RWPE2 (cell line): ENCODE measurements at regions not wholly inside any gene's neighbourhood (a gene's known extent, or its start where the extent isn't known, plus 50 kb on each side); places are given as distances from the start of the nearest gene placed in this dataset.

Source experiments
- ATAC-seq: fragments of 200-7000 bp; cut with Tn5 transposase; 3 replicates; pipeline ENCODE4 v1.9.1; 2021; ENCODE audit warnings: low read depth
- DNase-seq: peaks from one replicate; pipeline ENCODE4 v3.0.0-alpha.2; 2020; ENCODE audit warnings: low spot score
- H3K27ac ChIP-seq: fragments of 450-650 bp; 2 replicates; pipeline ENCODE4 v1.5.1; 2017; ENCODE audit warnings: mild to moderate bottlenecking; ENCODE audit not compliant: poor library complexity, severe bottlenecking
- H3K27me3 ChIP-seq: fragments of 250-450 bp; sonication (Bioruptor Pico); 2 replicates; pipeline ENCODE4 v1.5.1; 2021; ENCODE audit warnings: mild to moderate bottlenecking, moderate library complexity; ENCODE audit not compliant: insufficient read depth, poor library complexity, severe bottlenecking
- H3K36me3 ChIP-seq: fragments of 250-450 bp; sonication (Bioruptor Pico); 2 replicates; pipeline ENCODE4 v1.5.1; 2020; ENCODE audit warnings: low read depth, mild to moderate bottlenecking, moderate library complexity
- H3K4me1 ChIP-seq: fragments of 250-450 bp; sonication (Bioruptor Pico); 2 replicates; pipeline ENCODE4 v1.5.1; 2021; ENCODE audit warnings: mild to moderate bottlenecking, moderate library complexity; ENCODE audit not compliant: insufficient read depth, poor library complexity, severe bottlenecking
- H3K4me3 ChIP-seq: fragments of 250-450 bp; sonication (Bioruptor Pico); 2 replicates; pipeline ENCODE4 v1.5.1; 2021; ENCODE audit warnings: mild to moderate bottlenecking, moderate library complexity; ENCODE audit not compliant: severe bottlenecking
- H3K9me3 ChIP-seq: fragments of 250-450 bp; sonication (Bioruptor Pico); 2 replicates; pipeline ENCODE4 v1.5.1; 2021; ENCODE audit warnings: mild to moderate bottlenecking, moderate library complexity; ENCODE audit not compliant: severe bottlenecking
- TF ChIP-seq, protein P1 (sequence below): fragments of 450-650 bp; IDR thresholded peaks from one replicate; pipeline ENCODE4 v1.5.1; 2017; ENCODE audit warnings: mild to moderate bottlenecking, moderate library complexity; ENCODE audit not compliant: poor library complexity, severe bottlenecking

DNA sequence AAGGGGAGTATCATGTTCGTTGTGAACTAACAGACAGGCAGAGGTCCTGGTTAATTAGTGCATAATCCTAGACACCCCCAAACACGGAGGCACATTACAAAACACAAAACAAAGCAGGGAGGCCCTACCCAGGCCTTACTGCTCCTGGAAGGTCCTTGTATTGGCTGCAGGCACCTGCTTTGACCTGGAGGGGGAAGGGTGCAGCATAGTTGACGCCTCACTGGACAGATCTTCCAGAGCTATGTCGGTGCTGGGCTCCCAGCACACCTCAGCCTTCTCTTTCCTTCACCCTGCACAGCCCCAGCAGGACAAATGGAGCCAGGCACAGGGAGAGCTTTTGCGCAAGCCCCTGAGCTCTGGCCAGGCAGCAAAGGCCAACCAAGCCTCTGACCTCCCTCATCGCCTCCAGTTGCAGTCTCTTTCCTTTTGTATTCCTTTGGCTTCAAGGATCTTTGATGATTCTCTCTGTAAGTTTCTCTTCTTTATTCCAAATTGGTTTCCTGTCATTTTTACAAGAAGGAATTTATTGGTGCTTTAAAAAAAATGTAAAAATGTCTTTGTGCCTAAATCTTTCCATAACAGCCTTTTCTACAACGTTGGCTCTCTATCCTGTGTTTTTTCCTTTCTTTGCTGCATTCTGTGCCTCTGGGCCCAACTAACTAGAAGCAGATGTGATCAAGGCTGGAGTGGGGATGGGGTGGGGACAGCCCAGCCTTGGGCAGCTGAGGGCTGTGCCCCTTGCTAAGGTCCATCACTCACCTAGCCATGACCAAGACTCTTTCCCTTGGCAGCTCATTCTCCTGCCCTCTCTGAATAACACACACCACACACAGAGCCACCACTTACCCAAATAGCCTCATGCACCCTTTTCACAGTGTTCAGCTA, 317.1 kb upstream of the NPVF start:
- Histone ChIP-seq H3K27me3 (peaks cover 30% of the 10 kb centered on the region), H3K4me1 (no peaks in the 10 kb centered on the region), H3K4me3 (no peak overlapping the region), H3K9me3 (no peaks in the 10 kb centered on the region), H3K27ac (no peak overlapping the region), H3K36me3 (no peaks in the 10 kb centered on the region)
- TF ChIP-seq, protein P1, sequence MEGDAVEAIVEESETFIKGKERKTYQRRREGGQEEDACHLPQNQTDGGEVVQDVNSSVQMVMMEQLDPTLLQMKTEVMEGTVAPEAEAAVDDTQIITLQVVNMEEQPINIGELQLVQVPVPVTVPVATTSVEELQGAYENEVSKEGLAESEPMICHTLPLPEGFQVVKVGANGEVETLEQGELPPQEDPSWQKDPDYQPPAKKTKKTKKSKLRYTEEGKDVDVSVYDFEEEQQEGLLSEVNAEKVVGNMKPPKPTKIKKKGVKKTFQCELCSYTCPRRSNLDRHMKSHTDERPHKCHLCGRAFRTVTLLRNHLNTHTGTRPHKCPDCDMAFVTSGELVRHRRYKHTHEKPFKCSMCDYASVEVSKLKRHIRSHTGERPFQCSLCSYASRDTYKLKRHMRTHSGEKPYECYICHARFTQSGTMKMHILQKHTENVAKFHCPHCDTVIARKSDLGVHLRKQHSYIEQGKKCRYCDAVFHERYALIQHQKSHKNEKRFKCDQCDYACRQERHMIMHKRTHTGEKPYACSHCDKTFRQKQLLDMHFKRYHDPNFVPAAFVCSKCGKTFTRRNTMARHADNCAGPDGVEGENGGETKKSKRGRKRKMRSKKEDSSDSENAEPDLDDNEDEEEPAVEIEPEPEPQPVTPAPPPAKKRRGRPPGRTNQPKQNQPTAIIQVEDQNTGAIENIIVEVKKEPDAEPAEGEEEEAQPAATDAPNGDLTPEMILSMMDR = no peak
- DNase-seq = no peak
- ATAC-seq = no peak

DNA sequence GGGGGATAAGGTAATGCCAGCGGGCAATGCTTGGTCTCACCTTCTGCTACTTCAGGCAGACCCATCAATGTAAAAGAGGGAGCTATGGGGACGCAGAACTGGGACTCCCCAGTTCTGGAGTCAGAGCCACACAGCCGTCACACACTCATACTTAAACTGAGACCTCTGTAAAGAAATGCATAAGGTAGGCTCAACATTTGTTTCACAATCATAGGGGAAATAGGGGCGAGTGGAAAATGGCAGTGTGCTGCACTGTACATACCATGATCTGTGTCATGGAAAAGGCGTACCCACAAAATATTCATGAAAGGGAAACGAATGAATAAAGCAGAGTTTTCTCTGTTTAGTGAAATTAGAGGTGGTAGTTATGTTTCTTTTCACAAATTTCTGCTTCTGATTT, 318.0 kb upstream of the NPVF start:
- H3K36me3 ChIP-seq = no peaks in the 10 kb centered on the region
- no peaks in the 10 kb centered on the region for H3K4me1 ChIP-seq
- peaks cover 30% of the 10 kb centered on the region for H3K27me3 ChIP-seq
- H3K27ac ChIP-seq = no peak overlapping the region
- DNase-seq = no peak
- TF ChIP-seq, protein P1 = no peak
- H3K4me3 ChIP-seq = no peak overlapping the region
- H3K9me3 ChIP-seq = no peaks in the 10 kb centered on the region
- ATAC-seq = no peak

DNA sequence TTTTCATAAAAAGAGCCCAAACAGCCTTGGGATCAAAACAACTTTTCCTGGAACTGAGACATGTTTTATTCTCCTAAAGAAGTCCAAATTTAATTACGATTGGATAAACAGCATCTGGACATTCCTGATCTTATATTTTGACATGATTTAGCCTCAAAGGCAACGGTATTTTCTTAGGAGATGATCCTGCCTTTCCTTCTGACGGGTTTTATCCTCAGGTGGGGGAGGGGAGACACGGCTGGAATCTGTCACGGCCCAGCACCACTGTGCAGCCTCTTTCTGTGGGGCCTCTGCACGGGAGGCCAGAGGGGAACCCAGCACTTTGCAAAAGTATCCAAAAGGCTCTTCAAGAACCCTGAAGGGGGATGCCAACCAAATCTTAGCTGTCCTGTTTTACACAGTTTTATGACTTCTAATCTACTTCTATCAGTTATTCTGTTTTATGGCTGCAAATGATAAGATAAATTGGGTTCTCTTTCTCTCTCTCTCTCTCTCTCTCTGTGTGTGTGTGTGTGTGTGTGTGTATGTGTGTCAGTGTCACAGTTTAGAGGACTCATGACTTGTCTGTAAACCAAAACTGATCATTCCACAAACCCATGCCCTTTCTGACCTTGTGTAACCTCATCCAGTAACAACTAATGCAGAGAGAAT, 321.1 kb upstream of the NPVF start:
- H3K4me1 ChIP-seq = no peaks in the 10 kb centered on the region
- H3K27ac ChIP-seq = no peak overlapping the region
- TF ChIP-seq, protein P1 = no peak
- no peaks in the 10 kb centered on the region for H3K36me3 ChIP-seq
- peaks cover 8% of the 10 kb centered on the region for H3K27me3 ChIP-seq
- DNase-seq = no peak
- no peaks in the 10 kb centered on the region for H3K9me3 ChIP-seq
- ATAC-seq = no peak
- no peak overlapping the region for H3K4me3 ChIP-seq

DNA sequence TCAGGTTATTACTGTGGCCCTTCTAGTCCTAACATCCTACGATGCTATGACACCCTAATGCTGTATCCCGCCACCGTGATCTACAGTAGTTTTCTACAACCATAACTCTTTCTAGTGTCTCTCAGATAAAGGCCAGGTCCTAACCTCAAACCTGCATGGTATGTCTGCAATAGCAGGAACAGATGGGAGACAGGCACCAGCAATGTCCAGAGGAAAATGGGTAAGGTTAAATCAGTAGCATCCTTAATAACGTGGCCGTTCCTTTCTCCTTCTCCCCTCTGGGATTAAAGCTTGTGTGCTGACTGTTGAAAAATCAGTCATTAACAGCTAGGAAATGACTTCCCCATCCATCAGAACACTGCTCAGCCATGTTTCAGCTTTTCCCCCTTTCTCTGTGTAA, 321.9 kb upstream of the NPVF start:
- H3K27ac ChIP-seq = no peak overlapping the region
- ATAC-seq = no peak
- TF ChIP-seq, protein P1 = no peak

More for the DNA sequence above, 321.9 kb upstream of the NPVF start:
- Histone ChIP-seq H3K4me3 (no peak overlapping the region), H3K27me3 (peaks cover 2% of the 10 kb centered on the region), H3K4me1 (no peaks in the 10 kb centered on the region), H3K9me3 (no peaks in the 10 kb centered on the region), H3K36me3 (no peaks in the 10 kb centered on the region)
- DNase-seq = no peak
